PC-3 (cell line): ENCODE measurements at regions not wholly inside any gene's neighbourhood (a gene's known extent, or its start where the extent isn't known, plus 50 kb on each side); places are given as distances from the start of the nearest gene placed in this dataset.
A peak's percentile ranks its signal among the peaks of the same experiment; 100 is the strongest.

ENCODE experiments used
- ATAC-seq: fragments of 200-7000 bp; cut with Tn5 transposase; 2 replicates; pipeline ENCODE4 v1.9.1; 2020; ENCODE audit warnings: mild to moderate bottlenecking, moderate library complexity
- BruUV-seq: library from RNA; stranded (reverse); fragments of 400-500 nt; replicated peaks from 2 replicates; lab custom pipeline; 2021; lab: Mats Ljungman, UMichigan
- CTCF ChIA-PET: fragments of 300-600 bp; sonication (Branson Sonifier 250); formaldehyde crosslinking; loops from one replicate; lab custom pipeline; 2022; ENCODE audit warnings: antibody characterized with exemption; lab: Charles Lee
- POLR2A ChIA-PET: fragments of 300-600 bp; sonication (Branson Sonifier 250); formaldehyde crosslinking; loops from one replicate; lab custom pipeline; 2022; ENCODE audit warnings: antibody characterized with exemption; ENCODE audit not compliant: unreplicated experiment; lab: Charles Lee
- DNase-seq: peaks from one replicate; pipeline ENCODE4 v3.0.0-alpha.2; 2015
- H2AFZ ChIP-seq: fragments of 300-600 bp; sonication (generic); 2 replicates; pipeline ENCODE4 v1.6.0; 2016; ENCODE audit warnings: antibody characterized with exemption, low read length
- H3F3A ChIP-seq: fragments of 300-600 bp; sonication (generic); one replicate; pipeline ENCODE4 v1.6.0; 2017; ENCODE audit warnings: antibody characterized with exemption, low read length, control low read depth, mild to moderate bottlenecking; ENCODE audit not compliant: unreplicated experiment
- H3K27ac ChIP-seq: fragments of 300-600 bp; sonication (generic); 2 replicates; pipeline ENCODE4 v1.5.1; 2016; ENCODE audit warnings: mild to moderate bottlenecking, low read length
- H3K27me3 ChIP-seq: fragments of 300-600 bp; sonication (generic); 2 replicates; pipeline ENCODE4 v1.6.1; 2016; ENCODE audit warnings: low read length, mixed read lengths
- H3K36me3 ChIP-seq: fragments of 300-600 bp; sonication (generic); 2 replicates; pipeline ENCODE4 v1.6.1; 2016; ENCODE audit warnings: low read depth, mixed run types, low read length, mixed read lengths
- H3K4me1 ChIP-seq: fragments of 300-600 bp; sonication (generic); 2 replicates; pipeline ENCODE4 v1.5.1; 2016; ENCODE audit warnings: low read length; ENCODE audit not compliant: insufficient read depth
- H3K4me2 ChIP-seq: fragments of 300-600 bp; sonication (generic); 2 replicates; pipeline ENCODE4 v1.6.0; 2016; ENCODE audit warnings: low read length
- H3K4me3 ChIP-seq: fragments of 300-600 bp; sonication (generic); 2 replicates; pipeline ENCODE4 v1.5.1; 2016; ENCODE audit warnings: mild to moderate bottlenecking, low read length, mixed read lengths
- H3K79me2 ChIP-seq: fragments of 300-600 bp; sonication (generic); 2 replicates; pipeline ENCODE4 v1.6.1; 2017; ENCODE audit warnings: low read length, mixed read lengths
- H3K9ac ChIP-seq: fragments of 300-600 bp; sonication (generic); 2 replicates; pipeline ENCODE4 v1.6.0; 2016; ENCODE audit warnings: mild to moderate bottlenecking, low read length
- H3K9me2 ChIP-seq: fragments of 300-600 bp; sonication (generic); replicated peaks from 2 replicates; pipeline ENCODE4 v1.6.1; 2016; ENCODE audit warnings: mixed run types, low read length, mixed read lengths
- H3K9me3 ChIP-seq: fragments of 300-600 bp; sonication (generic); 2 replicates; pipeline ENCODE4 v1.6.1; 2016; ENCODE audit warnings: low read length, mixed read lengths
- H4K20me1 ChIP-seq: fragments of 300-600 bp; sonication (generic); 2 replicates; pipeline ENCODE4 v1.6.1; 2016; ENCODE audit warnings: low read length, mixed read lengths
- EZH2 ChIP-seq: fragments of 300-600 bp; sonication (generic); IDR thresholded peaks from one replicate; pipeline ENCODE4 v1.6.1; 2017; ENCODE audit warnings: antibody characterized with exemption, mild to moderate bottlenecking, low read length; ENCODE audit not compliant: unreplicated experiment
- EZH2phosphoT487 ChIP-seq: fragments of 300-600 bp; sonication (generic); IDR thresholded peaks from 2 replicates; pipeline ENCODE4 v1.6.1; 2018; ENCODE audit warnings: mild to moderate bottlenecking, antibody characterized with exemption, low read length, borderline replicate concordance
- intact Hi-C: fragments of 100-400 bp; cut with micrococcal nuclease; formaldehyde crosslinking; loops from 2 replicates; pipeline ENCODE4 v1.9.0; 2023
- TF ChIP-seq, protein P1 (sequence below): fragments of 300-600 bp; sonication (generic); conservative IDR thresholded peaks from 2 replicates; pipeline ENCODE4 v1.5.1; 2017; ENCODE audit warnings: antibody characterized with exemption, low read depth, mild to moderate bottlenecking, low read length

DNA sequence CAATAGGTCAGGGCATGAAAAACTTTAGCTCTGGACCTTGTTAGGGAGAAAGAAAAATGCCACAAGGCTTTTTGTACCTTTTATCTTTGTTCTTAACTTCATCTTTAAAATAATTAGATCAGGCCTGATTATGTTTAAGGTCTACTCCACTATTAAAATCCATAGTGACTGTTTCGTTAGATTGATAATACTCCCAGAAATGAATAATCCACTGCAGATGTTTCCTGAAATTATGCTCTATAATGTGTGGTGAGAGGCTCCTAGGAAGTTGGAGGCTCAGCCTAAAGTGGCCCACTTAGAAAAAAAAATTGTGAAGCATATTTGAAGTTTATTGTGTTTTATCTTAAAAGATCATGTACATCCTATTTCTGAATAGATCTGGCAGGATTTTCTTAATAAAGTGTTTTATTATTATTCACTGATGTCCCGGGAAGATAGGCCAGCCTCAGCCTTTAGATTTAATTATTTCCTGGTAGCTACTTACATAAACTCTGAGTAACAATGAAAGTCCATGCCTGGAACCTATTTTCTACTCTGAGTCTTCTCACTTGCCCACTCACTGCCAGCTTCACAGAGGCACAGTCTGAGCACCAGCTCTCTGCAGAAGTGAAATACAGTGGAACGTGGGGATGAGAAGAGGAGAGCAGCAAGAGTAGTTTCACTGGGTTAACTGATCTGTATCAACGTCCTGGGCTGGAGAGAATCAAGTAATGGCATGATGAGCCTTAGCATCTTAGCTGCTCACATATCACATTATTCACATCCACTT is 126.8 kb upstream of the TMEM170B start:
- POLR2A ChIA-PET = no interaction called here
- BruUV-seq = no TSS peak

GRCh38 chr6:11409371-11409770 is 128.2 kb upstream of the TMEM170B start:
- CTCF ChIA-PET = no interaction called here
- no peaks in the 10 kb centered on the region for H3K36me3 ChIP-seq
- H3K4me2 ChIP-seq = no peak overlapping the region
- no peak overlapping the region for H3K27ac ChIP-seq
- no peak overlapping the region for H3K4me3 ChIP-seq
- H3K9ac ChIP-seq = no peak overlapping the region
- H3F3A ChIP-seq = no peaks in the 10 kb centered on the region
- peaks cover 8% of the 10 kb centered on the region for H3K4me1 ChIP-seq
- intact Hi-C loops = no loop called here
- H3K27me3 ChIP-seq = no peaks in the 10 kb centered on the region
- ATAC-seq (no peak), DNase-seq (no peak)
- H3K9me3 ChIP-seq = no peaks in the 10 kb centered on the region
- no peak overlapping the region for H2AFZ ChIP-seq
- no peak for TF ChIP-seq EZH2phosphoT487
- TF ChIP-seq, protein P1, sequence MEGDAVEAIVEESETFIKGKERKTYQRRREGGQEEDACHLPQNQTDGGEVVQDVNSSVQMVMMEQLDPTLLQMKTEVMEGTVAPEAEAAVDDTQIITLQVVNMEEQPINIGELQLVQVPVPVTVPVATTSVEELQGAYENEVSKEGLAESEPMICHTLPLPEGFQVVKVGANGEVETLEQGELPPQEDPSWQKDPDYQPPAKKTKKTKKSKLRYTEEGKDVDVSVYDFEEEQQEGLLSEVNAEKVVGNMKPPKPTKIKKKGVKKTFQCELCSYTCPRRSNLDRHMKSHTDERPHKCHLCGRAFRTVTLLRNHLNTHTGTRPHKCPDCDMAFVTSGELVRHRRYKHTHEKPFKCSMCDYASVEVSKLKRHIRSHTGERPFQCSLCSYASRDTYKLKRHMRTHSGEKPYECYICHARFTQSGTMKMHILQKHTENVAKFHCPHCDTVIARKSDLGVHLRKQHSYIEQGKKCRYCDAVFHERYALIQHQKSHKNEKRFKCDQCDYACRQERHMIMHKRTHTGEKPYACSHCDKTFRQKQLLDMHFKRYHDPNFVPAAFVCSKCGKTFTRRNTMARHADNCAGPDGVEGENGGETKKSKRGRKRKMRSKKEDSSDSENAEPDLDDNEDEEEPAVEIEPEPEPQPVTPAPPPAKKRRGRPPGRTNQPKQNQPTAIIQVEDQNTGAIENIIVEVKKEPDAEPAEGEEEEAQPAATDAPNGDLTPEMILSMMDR = no peak
- TF ChIP-seq EZH2 = no peak
- H3K9me2 ChIP-seq = no peaks in the 10 kb centered on the region
- H3K79me2 ChIP-seq = no peaks in the 10 kb centered on the region
- H4K20me1 ChIP-seq = no peaks in the 10 kb centered on the region
- POLR2A ChIA-PET = interaction anchor here (0.5 kb wide), 1 partner anchor 87 kb away, joined by 3 read pairs; no protein-coding TSS in a partner anchor
- BruUV-seq = no TSS peak

More for the DNA sequence above, 126.8 kb upstream of the TMEM170B start:
- H3K4me1 ChIP-seq = peaks cover 18% of the 10 kb centered on the region
- intact Hi-C loops = no loop called here
- no peak overlapping the region for H3K27ac ChIP-seq
- DNase-seq (no peak), ATAC-seq (peak; percentile 20)
- H3K79me2 ChIP-seq = no peaks in the 10 kb centered on the region
- TF ChIP-seq EZH2phosphoT487 (no peak), EZH2 (no peak)
- TF ChIP-seq, protein P1 = no peak
- H3K27me3 ChIP-seq = no peaks in the 10 kb centered on the region
- no peaks in the 10 kb centered on the region for H4K20me1 ChIP-seq
- no peak overlapping the region for H3K4me3 ChIP-seq
- no peak overlapping the region for H3K9ac ChIP-seq
- H3K36me3 ChIP-seq = no peaks in the 10 kb centered on the region
- H3K9me3 ChIP-seq = no peaks in the 10 kb centered on the region
- no peak overlapping the region for H2AFZ ChIP-seq
- H3F3A ChIP-seq = no peaks in the 10 kb centered on the region
- no peak overlapping the region for H3K4me2 ChIP-seq
- no peaks in the 10 kb centered on the region for H3K9me2 ChIP-seq
- CTCF ChIA-PET = no interaction called here

DNA sequence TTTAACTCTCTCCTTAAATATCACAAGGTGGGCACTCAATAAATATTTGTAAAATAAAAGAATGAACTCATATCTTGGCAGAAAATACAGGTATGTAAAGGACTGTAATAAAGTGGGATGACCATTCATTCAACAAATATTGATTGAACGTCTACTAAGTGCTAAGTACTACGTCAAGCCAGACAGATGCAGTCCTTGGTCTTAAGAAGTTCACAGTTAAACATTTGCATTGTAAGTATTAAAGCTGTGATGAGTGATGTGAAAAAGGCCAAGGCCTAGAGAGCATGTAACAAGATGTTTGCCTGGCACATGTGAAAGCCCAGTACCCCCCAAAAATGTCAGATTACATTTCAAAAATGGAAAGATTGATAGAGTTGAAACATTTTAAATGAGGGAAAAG is 130.1 kb upstream of the TMEM170B start:
- Histone ChIP-seq H3K27me3 (no peaks in the 10 kb centered on the region), H4K20me1 (no peaks in the 10 kb centered on the region), H3F3A (no peaks in the 10 kb centered on the region), H3K9ac (no peak overlapping the region), H3K4me2 (no peak overlapping the region), H3K79me2 (no peaks in the 10 kb centered on the region), H3K4me1 (0 out of 2 replicates have a peak, but pooled peaks cover 5% of the 10 kb centered on the region), H3K9me3 (no peaks in the 10 kb centered on the region), H3K36me3 (no peaks in the 10 kb centered on the region), H3K27ac (peak overlapping the region; percentile 48), H3K9me2 (no peaks in the 10 kb centered on the region), H2AFZ (no peak overlapping the region), H3K4me3 (no peak overlapping the region)
- CTCF ChIA-PET = no interaction called here
- POLR2A ChIA-PET = no interaction called here
- DNase-seq (peak; percentile 36), ATAC-seq (0 out of 2 replicates have a peak, but pooled peaks have one; percentile 29)
- TF ChIP-seq EZH2phosphoT487 (no peak), EZH2 (no peak)
- TF ChIP-seq, protein P1 = no peak
- intact Hi-C loops = no loop called here
- no TSS peak for BruUV-seq
